ENCODE measurements at regions not wholly inside any gene's neighbourhood (a gene's known extent, or its start where the extent isn't known, plus 50 kb on each side); places are given as distances from the start of the nearest gene placed in this dataset.

DNA sequence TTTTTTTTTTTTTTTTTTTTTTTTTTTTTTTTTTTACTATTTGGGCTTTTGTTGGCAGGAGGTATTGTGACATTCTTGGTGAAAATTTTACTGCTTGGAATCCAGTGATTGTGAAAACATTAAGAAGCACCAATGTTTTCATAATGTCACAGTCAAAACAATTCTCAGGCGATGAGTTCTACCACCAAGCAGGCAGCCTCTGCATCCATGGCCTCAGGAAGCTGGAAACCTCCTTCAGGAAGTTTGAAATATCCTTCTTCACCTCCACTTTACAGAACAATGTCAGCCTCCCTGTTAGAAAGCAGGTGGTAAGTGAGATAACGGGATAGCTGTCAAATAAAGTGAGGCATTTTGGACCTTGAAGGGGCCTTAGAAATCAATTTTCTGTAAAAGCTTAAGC, 98.3 kb downstream of the MEX3B start:
- TF ChIP-seq, protein P1, sequence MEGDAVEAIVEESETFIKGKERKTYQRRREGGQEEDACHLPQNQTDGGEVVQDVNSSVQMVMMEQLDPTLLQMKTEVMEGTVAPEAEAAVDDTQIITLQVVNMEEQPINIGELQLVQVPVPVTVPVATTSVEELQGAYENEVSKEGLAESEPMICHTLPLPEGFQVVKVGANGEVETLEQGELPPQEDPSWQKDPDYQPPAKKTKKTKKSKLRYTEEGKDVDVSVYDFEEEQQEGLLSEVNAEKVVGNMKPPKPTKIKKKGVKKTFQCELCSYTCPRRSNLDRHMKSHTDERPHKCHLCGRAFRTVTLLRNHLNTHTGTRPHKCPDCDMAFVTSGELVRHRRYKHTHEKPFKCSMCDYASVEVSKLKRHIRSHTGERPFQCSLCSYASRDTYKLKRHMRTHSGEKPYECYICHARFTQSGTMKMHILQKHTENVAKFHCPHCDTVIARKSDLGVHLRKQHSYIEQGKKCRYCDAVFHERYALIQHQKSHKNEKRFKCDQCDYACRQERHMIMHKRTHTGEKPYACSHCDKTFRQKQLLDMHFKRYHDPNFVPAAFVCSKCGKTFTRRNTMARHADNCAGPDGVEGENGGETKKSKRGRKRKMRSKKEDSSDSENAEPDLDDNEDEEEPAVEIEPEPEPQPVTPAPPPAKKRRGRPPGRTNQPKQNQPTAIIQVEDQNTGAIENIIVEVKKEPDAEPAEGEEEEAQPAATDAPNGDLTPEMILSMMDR (conservative IDR thresholded peaks at IDR 0.05), result no peak
- H3K27ac ChIP-seq, result no peak overlapping the region

DNA sequence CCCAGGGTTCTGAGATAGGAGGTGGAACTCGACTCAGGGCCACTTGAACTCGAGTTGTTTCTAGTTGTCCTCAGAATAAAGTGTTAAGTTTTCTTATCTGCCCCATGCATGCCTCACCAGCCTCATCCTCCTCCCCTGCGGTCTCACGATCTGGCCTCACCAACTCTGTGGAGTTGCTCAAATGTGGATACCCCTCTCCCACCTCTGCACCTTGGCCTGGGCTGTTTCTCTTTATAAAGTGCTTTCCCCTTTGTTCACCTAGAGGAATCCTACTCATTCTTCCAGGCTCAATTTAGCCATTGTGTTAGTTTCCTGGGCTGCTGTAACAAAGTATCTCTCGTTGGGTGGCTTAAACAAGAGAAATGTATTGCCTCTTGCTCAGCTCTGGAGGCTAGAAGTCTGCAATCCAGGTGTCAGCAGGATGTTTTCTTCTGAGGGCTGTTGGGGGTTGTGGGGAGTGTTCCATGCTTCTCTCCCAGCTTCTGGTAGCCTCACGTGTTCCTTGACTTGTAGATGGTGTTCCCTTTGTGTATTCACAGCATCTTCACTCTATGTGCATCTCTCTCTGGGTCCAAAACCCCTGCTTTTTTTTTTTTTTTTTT, 100.7 kb downstream of the MEX3B start:
- TF ChIP-seq, protein P1 (conservative IDR thresholded peaks at IDR 0.05), result no peak
- H3K27ac ChIP-seq, result no peak overlapping the region

DNA sequence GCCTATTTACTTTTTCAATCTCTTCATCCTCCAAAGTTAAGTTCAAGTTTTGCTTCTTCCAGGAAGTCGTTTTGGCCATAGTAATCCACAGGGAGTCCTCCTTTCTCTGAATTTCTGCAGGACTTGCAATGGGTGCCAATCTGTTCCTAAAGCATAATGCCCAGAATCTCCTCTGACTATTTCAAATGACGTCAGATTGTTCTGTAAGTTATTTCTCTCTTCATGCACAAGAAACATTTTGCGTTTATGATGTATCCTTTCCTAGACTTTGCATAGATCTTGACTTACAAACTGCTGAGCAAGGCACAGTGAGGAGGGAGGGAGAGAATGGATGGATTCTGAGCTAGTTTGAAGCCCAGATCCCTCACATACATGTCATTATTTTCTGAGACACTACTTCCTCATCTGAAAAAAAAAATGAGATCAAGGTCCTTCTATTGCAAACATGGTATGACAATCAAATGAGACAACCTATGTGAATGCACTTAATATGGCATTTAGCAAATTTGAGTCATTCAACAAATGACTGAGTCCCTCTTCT, 103.1 kb downstream of the MEX3B start:
- TF ChIP-seq, protein P1 (conservative IDR thresholded peaks at IDR 0.05), result no peak

DNA sequence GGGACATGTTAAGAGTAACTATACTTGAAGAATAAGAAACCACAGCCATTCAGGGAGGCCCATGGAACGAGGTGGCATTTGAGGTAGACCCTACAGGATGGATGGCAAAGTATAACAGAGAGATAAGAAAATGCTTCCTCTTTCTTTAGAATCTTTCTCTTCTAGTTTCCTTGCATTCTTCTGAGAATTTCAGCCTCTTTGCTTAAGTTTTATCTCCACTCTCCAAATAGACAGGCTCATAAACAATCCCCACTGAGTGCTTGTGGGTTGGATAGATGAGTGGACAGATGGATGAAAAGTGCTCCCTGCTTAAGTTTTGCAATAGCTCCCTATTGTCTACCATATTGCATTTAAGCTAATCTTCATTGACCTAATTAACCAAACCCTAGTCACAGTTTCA, 103.7 kb downstream of the MEX3B start:
- H3K27ac ChIP-seq, result no peak overlapping the region
- TF ChIP-seq, protein P1 (conservative IDR thresholded peaks at IDR 0.05), result no peak

More for the DNA sequence above, 103.1 kb downstream of the MEX3B start:
- no peak overlapping the region for H3K27ac ChIP-seq

DNA sequence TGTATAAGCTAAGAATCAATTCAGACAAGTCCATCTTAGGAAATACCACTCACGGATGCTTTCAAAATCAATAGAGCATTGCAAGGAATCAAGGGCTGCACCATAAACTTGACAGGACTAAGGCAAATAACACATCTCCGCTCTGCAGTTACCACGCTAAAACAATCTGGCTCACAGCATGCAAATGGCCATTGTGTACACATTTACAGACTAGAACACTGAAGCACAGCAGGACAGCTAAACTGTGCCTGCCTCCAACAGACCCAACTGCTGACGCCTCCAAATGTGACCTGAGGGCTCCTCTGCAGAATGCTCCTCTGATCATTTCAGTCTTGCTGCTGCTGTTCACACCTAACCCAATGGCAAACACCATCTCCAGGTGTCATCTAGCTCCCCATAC, 104.3 kb downstream of the MEX3B start:
- no peak overlapping the region for H3K27ac ChIP-seq
- TF ChIP-seq, protein P1 (conservative IDR thresholded peaks at IDR 0.05), result no peak

DNA sequence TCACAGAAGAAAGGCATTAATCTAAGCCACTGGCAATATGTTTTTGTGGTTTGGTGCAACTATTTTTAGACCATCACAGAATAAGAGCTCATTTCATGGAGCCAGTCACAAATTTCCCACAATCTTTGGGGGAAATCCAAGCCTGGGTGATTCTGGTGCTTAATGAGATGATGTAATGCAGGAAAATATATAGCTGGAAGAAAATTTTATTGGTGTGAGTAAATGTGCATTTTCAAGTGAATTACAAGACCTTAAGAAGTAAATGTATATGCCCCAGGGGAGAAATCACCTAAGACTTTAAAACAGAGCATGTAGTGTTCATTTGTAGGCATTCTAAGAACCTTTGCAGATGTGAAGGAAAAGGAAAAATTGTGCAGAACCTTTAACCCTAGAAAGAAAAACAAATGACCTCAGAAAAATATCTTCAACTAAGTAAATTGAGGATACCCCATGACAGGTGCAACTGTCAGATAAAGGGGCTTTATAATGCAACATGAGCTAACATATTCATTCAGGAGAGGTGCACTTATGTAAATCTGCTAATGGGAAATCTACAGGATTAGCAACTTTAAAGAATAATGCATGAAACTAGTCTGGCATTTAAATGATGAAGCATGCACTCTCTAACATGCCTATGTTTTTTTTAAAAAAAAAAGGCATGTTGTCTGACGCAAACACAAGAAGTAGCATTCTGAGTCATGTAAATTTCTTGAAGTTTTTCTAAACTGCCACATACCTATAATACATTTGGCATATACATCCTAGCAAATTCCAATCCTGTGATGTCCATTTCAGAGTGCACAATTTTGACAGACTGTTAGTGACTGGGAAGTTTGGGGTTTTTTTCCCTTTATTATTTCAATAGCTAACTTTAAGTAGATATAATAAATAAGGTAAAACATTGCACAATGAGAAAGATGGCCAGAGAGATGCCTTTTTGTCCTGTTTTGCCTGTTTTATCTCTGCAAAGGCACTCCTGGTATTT, 105.1 kb downstream of the MEX3B start:
- no peak overlapping the region for H3K27ac ChIP-seq
- TF ChIP-seq, protein P1 (conservative IDR thresholded peaks at IDR 0.05), result no peak
